HCT116 (cell line): ENCODE measurements at regions not wholly inside any gene's neighbourhood (a gene's known extent, or its start where the extent isn't known, plus 50 kb on each side); places are given as distances from the start of the nearest gene placed in this dataset.

ENCODE experiments used
- ELF1 ChIP-seq: IDR thresholded peaks from 2 replicates; pipeline ENCODE4 v1.6.1; 2012; ENCODE audit warnings: low read depth, borderline replicate concordance
- EZH2 ChIP-seq: fragments of 200-600 bp; sonication (generic); IDR thresholded peaks from 2 replicates; pipeline ENCODE4 v1.6.1; 2017; ENCODE audit warnings: antibody characterized with exemption, mixed run types
- FOSL1 ChIP-seq: IDR thresholded peaks from 2 replicates; pipeline ENCODE4 v1.6.1; 2012; ENCODE audit warnings: low read depth
- JUND ChIP-seq: IDR thresholded peaks from 2 replicates; pipeline ENCODE4 v1.6.1; 2012
- POLR2A ChIP-seq: IDR thresholded peaks from 2 replicates; pipeline ENCODE4 v1.7.0; 2011; ENCODE audit warnings: borderline replicate concordance; ENCODE audit not compliant: insufficient read depth, insufficient read length; ENCODE audit errors: extremely low read depth
- POLR2AphosphoS5 ChIP-seq: IDR thresholded peaks from 2 replicates; pipeline ENCODE4 v1.6.1; 2011; ENCODE audit warnings: mild to moderate bottlenecking, low read depth, low read length, moderate library complexity
- SIN3A ChIP-seq: IDR thresholded peaks from 2 replicates; pipeline ENCODE4 v1.6.1; 2012; ENCODE audit warnings: low read depth
- YY1 ChIP-seq: IDR thresholded peaks from 2 replicates; pipeline ENCODE4 v1.6.1; 2011; ENCODE audit warnings: low read length, low read depth, moderate library complexity, mild to moderate bottlenecking; ENCODE audit not compliant: insufficient replicate concordance; ENCODE audit errors: extremely low read depth
- TF ChIP-seq, protein P1 (sequence below): IDR thresholded peaks from 2 replicates; pipeline ENCODE4 v1.6.1; 2012
- TF ChIP-seq, protein P2 (sequence below), 3 experiments: fragments of 200-600 bp in 1 of 3; sonication (generic) in 1 of 3; IDR thresholded peaks in 2 of 3; conservative IDR thresholded peaks in 1 of 3; 2 replicates each; pipeline ENCODE4 v1.5.1; 2012 to 2017; ENCODE audit warnings: low read depth in 2 of 3, low read length in 2 of 3, antibody characterized with exemption in 1 of 3, borderline replicate concordance in 1 of 3, control low read depth in 1 of 3, mild to moderate bottlenecking in 1 of 3, mixed read lengths in 1 of 3, mixed run types in 1 of 3, moderate library complexity in 1 of 3; ENCODE audit not compliant: insufficient read depth in 1 of 3
- TF ChIP-seq, protein P3 (sequence below): IDR thresholded peaks from 2 replicates; pipeline ENCODE4 v1.6.1; 2011; ENCODE audit warnings: mild to moderate bottlenecking, low read length, moderate library complexity; ENCODE audit not compliant: insufficient replicate concordance; ENCODE audit errors: extremely low read depth
- TF ChIP-seq, protein P4 (sequence below): IDR thresholded peaks from 2 replicates; pipeline ENCODE4 v1.6.1; 2012
- TF ChIP-seq, protein P5 (sequence below): IDR thresholded peaks from 2 replicates; pipeline ENCODE4 v1.6.1; 2012; ENCODE audit warnings: low read depth

DNA sequence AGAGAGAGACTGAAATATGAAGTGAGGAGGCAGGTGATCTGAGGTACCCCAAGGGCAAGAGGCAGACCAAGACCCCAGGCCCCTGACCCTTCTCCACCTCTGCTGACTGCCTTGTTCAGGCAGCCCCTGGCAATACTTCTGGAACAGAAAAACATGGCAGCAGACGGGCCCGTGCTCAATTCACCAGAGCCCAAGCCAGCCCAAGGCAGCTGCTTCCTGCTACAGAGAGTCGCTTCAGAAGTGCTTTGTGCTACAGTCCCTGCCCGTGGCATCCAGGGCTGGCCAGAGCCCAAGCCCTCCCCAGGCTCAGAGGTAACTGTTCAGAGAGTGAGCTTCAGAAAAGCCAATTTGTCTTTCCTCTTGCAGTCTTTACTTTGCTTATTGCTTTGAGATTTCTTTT is 151.4 kb upstream of the FSTL4 start:
- TF ChIP-seq EZH2 = no peak
- no peak for TF ChIP-seq YY1
- TF ChIP-seq, protein P1, sequence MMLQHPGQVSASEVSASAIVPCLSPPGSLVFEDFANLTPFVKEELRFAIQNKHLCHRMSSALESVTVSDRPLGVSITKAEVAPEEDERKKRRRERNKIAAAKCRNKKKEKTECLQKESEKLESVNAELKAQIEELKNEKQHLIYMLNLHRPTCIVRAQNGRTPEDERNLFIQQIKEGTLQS = no peak
- TF ChIP-seq FOSL1 = no peak
- TF ChIP-seq, protein P2, sequence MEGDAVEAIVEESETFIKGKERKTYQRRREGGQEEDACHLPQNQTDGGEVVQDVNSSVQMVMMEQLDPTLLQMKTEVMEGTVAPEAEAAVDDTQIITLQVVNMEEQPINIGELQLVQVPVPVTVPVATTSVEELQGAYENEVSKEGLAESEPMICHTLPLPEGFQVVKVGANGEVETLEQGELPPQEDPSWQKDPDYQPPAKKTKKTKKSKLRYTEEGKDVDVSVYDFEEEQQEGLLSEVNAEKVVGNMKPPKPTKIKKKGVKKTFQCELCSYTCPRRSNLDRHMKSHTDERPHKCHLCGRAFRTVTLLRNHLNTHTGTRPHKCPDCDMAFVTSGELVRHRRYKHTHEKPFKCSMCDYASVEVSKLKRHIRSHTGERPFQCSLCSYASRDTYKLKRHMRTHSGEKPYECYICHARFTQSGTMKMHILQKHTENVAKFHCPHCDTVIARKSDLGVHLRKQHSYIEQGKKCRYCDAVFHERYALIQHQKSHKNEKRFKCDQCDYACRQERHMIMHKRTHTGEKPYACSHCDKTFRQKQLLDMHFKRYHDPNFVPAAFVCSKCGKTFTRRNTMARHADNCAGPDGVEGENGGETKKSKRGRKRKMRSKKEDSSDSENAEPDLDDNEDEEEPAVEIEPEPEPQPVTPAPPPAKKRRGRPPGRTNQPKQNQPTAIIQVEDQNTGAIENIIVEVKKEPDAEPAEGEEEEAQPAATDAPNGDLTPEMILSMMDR (IDR thresholded peaks at IDR 0.05 in 2 of 3, conservative IDR thresholded peaks at IDR 0.05 in 1 of 3; ENCODE audit: borderline replicate concordance in 1 of 3, insufficient read depth in 1 of 3, low read depth in 2 of 3, low read length in 2 of 3) = no peak
- TF ChIP-seq, protein P3, sequence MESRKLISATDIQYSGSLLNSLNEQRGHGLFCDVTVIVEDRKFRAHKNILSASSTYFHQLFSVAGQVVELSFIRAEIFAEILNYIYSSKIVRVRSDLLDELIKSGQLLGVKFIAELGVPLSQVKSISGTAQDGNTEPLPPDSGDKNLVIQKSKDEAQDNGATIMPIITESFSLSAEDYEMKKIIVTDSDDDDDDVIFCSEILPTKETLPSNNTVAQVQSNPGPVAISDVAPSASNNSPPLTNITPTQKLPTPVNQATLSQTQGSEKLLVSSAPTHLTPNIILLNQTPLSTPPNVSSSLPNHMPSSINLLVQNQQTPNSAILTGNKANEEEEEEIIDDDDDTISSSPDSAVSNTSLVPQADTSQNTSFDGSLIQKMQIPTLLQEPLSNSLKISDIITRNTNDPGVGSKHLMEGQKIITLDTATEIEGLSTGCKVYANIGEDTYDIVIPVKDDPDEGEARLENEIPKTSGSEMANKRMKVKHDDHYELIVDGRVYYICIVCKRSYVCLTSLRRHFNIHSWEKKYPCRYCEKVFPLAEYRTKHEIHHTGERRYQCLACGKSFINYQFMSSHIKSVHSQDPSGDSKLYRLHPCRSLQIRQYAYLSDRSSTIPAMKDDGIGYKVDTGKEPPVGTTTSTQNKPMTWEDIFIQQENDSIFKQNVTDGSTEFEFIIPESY = no peak
- TF ChIP-seq POLR2A = no peak
- no peak for TF ChIP-seq POLR2AphosphoS5
- TF ChIP-seq, protein P4, sequence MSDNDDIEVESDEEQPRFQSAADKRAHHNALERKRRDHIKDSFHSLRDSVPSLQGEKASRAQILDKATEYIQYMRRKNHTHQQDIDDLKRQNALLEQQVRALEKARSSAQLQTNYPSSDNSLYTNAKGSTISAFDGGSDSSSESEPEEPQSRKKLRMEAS = no peak
- no peak for TF ChIP-seq ELF1
- TF ChIP-seq, protein P5, sequence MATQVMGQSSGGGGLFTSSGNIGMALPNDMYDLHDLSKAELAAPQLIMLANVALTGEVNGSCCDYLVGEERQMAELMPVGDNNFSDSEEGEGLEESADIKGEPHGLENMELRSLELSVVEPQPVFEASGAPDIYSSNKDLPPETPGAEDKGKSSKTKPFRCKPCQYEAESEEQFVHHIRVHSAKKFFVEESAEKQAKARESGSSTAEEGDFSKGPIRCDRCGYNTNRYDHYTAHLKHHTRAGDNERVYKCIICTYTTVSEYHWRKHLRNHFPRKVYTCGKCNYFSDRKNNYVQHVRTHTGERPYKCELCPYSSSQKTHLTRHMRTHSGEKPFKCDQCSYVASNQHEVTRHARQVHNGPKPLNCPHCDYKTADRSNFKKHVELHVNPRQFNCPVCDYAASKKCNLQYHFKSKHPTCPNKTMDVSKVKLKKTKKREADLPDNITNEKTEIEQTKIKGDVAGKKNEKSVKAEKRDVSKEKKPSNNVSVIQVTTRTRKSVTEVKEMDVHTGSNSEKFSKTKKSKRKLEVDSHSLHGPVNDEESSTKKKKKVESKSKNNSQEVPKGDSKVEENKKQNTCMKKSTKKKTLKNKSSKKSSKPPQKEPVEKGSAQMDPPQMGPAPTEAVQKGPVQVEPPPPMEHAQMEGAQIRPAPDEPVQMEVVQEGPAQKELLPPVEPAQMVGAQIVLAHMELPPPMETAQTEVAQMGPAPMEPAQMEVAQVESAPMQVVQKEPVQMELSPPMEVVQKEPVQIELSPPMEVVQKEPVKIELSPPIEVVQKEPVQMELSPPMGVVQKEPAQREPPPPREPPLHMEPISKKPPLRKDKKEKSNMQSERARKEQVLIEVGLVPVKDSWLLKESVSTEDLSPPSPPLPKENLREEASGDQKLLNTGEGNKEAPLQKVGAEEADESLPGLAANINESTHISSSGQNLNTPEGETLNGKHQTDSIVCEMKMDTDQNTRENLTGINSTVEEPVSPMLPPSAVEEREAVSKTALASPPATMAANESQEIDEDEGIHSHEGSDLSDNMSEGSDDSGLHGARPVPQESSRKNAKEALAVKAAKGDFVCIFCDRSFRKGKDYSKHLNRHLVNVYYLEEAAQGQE = no peak
- no peak for TF ChIP-seq SIN3A
- no peak for TF ChIP-seq JUND
